Hepatocyte (in vitro differentiated cells): ENCODE measurements at regions not wholly inside any gene's neighbourhood (a gene's known extent, or its start where the extent isn't known, plus 50 kb on each side); places are given as distances from the start of the nearest gene placed in this dataset.

Experiments
- DNase-seq: peaks from one replicate; pipeline ENCODE4 v3.0.0-alpha.2; 2016; ENCODE audit warnings: low spot score
- H2AFZ ChIP-seq: fragments of 200-600 bp; sonication (generic); 2 replicates; pipeline ENCODE4 v1.6.0; 2016; ENCODE audit warnings: antibody characterized with exemption, mild to moderate bottlenecking
- H3K27ac ChIP-seq: fragments of 200-600 bp; sonication (generic); 2 replicates; pipeline ENCODE4 v1.5.1; 2016; ENCODE audit warnings: mild to moderate bottlenecking
- H3K27me3 ChIP-seq: fragments of 200-600 bp; sonication (generic); 2 replicates; pipeline ENCODE4 v1.6.1; 2016
- H3K36me3 ChIP-seq: fragments of 200-600 bp; sonication (generic); replicated peaks from 2 replicates; pipeline ENCODE4 v1.5.1; 2016; ENCODE audit warnings: low read depth; ENCODE audit not compliant: insufficient read depth
- H3K4me1 ChIP-seq: fragments of 200-600 bp; sonication (generic); 2 replicates; pipeline ENCODE4 v1.5.1; 2016; ENCODE audit warnings: mild to moderate bottlenecking, moderate library complexity; ENCODE audit not compliant: insufficient read depth
- H3K4me2 ChIP-seq: fragments of 200-600 bp; sonication (generic); 2 replicates; pipeline ENCODE4 v1.6.0; 2016
- H3K4me3 ChIP-seq: fragments of 200-600 bp; sonication (generic); 2 replicates; pipeline ENCODE4 v1.5.1; 2016; ENCODE audit warnings: mild to moderate bottlenecking
- H3K79me2 ChIP-seq: fragments of 200-600 bp; sonication (generic); 2 replicates; pipeline ENCODE4 v1.6.0; 2017; ENCODE audit warnings: mild to moderate bottlenecking
- H3K9me2 ChIP-seq: fragments of 200-600 bp; sonication (generic); replicated peaks from 2 replicates; pipeline ENCODE4 v1.6.0; 2017; ENCODE audit warnings: mild to moderate bottlenecking; ENCODE audit not compliant: insufficient read depth
- H3K9me3 ChIP-seq: fragments of 200-600 bp; sonication (generic); 2 replicates; pipeline ENCODE4 v1.5.1; 2016; ENCODE audit warnings: low read depth, mild to moderate bottlenecking
- H4K20me1 ChIP-seq: fragments of 200-600 bp; sonication (generic); 2 replicates; pipeline ENCODE4 v1.6.0; 2016; ENCODE audit warnings: mild to moderate bottlenecking; ENCODE audit not compliant: insufficient read depth, poor library complexity, severe bottlenecking
- CTCF ChIP-seq: fragments of 200-600 bp; sonication (generic); IDR thresholded peaks from 2 replicates; pipeline ENCODE4 v1.5.1; 2016; ENCODE audit warnings: antibody characterized with exemption, mild to moderate bottlenecking; ENCODE audit not compliant: poor library complexity
- EZH2 ChIP-seq: fragments of 200-600 bp; sonication (generic); IDR thresholded peaks from 2 replicates; pipeline ENCODE4 v1.6.1; 2016; ENCODE audit warnings: antibody characterized with exemption, mild to moderate bottlenecking, borderline replicate concordance
- EZH2phosphoT487 ChIP-seq: fragments of 200-600 bp; sonication (generic); IDR thresholded peaks from one replicate; pipeline ENCODE4 v1.6.1; 2018; ENCODE audit warnings: antibody characterized with exemption, mild to moderate bottlenecking, low read depth, moderate library complexity; ENCODE audit not compliant: unreplicated experiment, severe bottlenecking
- WGBS: methylation state at CpG from one replicate; pipeline ENCODE4 v1.1.6; 2016; ENCODE audit warnings: low lambda C conversion rate; ENCODE audit errors: missing lambda C conversion rate; 5-methylcytosine and 5-hydroxymethylcytosine counted together

DNA sequence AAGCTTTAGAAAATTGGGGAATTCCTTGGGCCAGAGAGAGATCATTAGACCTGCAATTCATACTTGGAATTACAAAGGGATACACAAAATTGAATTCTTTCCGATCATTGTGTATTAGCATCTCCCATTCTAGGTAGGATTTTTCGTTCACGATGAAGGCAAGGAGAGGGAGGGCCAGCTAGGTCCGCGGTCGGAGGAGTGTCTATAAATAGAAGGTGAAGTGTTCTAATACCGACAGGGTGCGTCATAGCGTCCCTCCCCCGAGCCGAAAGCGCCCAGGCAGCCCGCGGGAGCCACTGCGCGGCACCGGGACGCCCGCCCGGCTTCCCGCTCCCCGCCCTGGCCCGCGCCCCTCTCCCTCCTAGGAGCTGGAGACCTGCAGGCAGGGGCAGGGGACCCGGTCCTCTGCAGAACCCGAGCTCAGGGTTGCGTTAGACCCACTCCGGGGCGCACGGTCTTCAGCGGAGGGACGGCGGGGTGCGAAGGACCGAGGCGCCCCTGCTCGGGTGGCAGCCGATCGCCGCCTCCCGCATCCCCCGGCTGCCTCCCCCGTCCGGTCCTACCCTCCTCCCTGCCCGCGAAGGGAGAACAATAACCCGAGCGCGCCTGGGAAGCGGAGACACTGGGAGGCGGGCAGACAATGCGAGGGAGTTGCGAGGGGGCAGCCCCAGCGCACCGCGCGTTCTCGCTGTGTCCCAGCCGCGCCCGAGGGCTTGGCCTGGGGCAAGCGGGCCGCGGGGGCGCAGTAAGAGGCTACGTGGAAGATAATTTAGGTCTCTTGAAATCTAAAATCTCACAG lies 114.2 kb upstream of the SERTAD2 start:
- H3K27ac ChIP-seq, result peak overlapping the region; percentile 98
- H3K4me3 ChIP-seq, result peak overlapping the region; percentile 51
- peak overlapping the region; percentile 76 for H3K4me2 ChIP-seq
- H3K9me3 ChIP-seq, result no peaks in the 10 kb centered on the region
- DNase-seq, result peak; percentile 94
- peak overlapping the region; percentile 71 for H2AFZ ChIP-seq
- no peak for TF ChIP-seq EZH2phosphoT487
- H3K36me3 ChIP-seq, result no peaks in the 10 kb centered on the region
- peaks cover 30% of the 10 kb centered on the region for H3K4me1 ChIP-seq
- no peaks in the 10 kb centered on the region for H3K9me2 ChIP-seq
- no peaks in the 10 kb centered on the region for H3K79me2 ChIP-seq
- H4K20me1 ChIP-seq, result no peaks in the 10 kb centered on the region
- H3K27me3 ChIP-seq, result no peaks in the 10 kb centered on the region
- 2% methylated on average over 44 of the region's 66 CpGs for WGBS

DNA sequence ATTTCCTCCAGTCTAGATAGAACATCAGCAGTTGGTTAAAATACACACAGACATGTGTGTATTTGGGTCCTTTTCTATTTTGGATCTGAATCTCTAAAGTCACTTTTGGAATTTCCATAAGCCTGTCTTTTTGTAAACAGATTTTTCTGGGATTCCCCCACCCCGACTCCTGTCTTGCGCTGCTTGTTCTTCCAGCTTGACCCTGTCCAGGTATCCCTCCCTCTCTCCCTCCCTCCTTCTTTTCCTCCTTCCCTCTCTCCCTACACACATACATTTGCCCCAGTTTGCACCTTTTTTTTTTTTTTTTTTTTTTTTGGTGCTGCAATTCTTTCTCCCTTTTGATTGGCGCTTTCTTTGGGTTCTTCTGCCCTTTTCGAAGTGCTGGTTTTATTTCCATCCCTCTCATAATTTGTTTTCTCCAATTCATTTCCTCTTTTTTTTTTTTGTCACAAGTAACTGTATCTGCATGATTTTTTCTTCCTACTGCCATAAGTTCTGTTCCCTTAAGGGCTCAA lies 114.8 kb upstream of the SERTAD2 start:
- peak overlapping the region; percentile 51 for H3K4me3 ChIP-seq
- H3K27me3 ChIP-seq, result no peaks in the 10 kb centered on the region
- TF ChIP-seq EZH2phosphoT487, result no peak
- TF ChIP-seq EZH2, result no peak
- TF ChIP-seq CTCF, result no peak
- H3K4me1 ChIP-seq, result peaks cover 30% of the 10 kb centered on the region
- WGBS, result 48% methylated on average over 4 of the region's 4 CpGs
- H3K79me2 ChIP-seq, result no peaks in the 10 kb centered on the region
- no peaks in the 10 kb centered on the region for H4K20me1 ChIP-seq
- peak overlapping the region; percentile 98 for H3K27ac ChIP-seq
- no peaks in the 10 kb centered on the region for H3K9me2 ChIP-seq
- H3K36me3 ChIP-seq, result no peaks in the 10 kb centered on the region
- peak overlapping the region; percentile 71 for H2AFZ ChIP-seq
- H3K9me3 ChIP-seq, result no peaks in the 10 kb centered on the region
- peak overlapping the region; percentile 76 for H3K4me2 ChIP-seq
- no peak for DNase-seq

DNA sequence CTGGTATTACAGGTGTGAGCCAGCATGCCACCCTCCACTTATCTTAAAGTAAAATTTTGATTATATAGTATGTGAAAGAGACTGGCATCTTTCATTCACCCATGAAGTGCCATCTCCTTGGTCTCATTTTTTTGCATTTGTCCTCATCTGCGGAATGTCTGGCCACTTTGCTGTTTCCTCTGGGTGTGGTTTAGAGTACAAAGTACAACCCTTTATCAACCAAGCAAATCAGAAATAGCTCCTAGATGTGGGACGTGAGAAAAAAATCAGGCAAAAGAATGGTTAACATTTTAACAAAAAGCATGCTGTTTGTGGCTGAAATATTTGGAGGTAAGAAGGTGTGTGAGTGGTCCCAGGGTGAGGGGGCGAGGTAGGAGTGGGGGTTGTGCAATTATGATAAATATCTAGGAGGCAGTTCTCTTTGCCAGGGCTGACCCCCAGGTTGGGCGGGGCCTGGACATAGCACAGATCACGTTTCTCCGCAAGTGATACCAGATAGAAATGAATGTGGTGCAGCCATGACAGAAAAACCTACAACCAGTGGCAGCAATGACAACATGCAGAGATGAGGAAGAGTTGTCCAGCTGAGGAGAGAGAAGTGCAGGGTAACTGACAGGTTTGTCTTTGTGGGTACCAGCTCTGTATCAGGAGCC lies 115.8 kb upstream of the SERTAD2 start:
- WGBS, result 56% methylated on average over 6 of the region's 6 CpGs

More for the DNA sequence above, 115.8 kb upstream of the SERTAD2 start:
- Histone ChIP-seq H3K4me3 (no peak overlapping the region), H3K4me2 (peak overlapping the region; percentile 76), H4K20me1 (no peaks in the 10 kb centered on the region), H3K27me3 (no peaks in the 10 kb centered on the region), H3K9me2 (no peaks in the 10 kb centered on the region), H3K36me3 (no peaks in the 10 kb centered on the region), H3K27ac (peak overlapping the region; percentile 98), H3K79me2 (no peaks in the 10 kb centered on the region), H3K9me3 (no peaks in the 10 kb centered on the region), H2AFZ (no peak overlapping the region), H3K4me1 (peaks cover 30% of the 10 kb centered on the region)
- TF ChIP-seq CTCF (no peak), EZH2 (no peak), EZH2phosphoT487 (no peak)
- DNase-seq, result peak; percentile 40
